ENCODE measurements at regions not wholly inside any gene's neighbourhood (a gene's known extent, or its start where the extent isn't known, plus 50 kb on each side); places are given as distances from the start of the nearest gene placed in this dataset.
"Not testable (repeated sequence)": the region's sequence is repeated elsewhere in the genome, so short reads cannot be mapped to it uniquely, and the experiment has no call there.

DNA sequence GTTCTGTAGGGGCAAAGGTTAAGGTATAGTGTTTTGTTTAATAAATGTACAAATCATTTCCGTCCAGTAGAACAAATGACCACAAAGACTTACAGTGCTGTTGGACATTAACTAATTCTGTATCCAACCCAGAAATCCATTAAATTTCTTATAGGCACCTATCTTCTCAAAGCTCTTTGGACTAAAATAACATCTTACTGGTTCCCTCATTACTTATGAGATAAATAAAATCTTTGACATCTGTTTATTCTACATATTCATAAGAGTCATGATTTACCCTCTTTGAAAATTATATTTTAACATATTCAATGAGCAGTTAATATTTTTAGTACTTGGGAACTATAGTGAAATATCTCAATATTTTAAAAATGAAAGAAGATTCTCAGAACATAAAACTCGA is 102.7 kb upstream of the G2E3 start:
- DNase-seq: no peak

DNA sequence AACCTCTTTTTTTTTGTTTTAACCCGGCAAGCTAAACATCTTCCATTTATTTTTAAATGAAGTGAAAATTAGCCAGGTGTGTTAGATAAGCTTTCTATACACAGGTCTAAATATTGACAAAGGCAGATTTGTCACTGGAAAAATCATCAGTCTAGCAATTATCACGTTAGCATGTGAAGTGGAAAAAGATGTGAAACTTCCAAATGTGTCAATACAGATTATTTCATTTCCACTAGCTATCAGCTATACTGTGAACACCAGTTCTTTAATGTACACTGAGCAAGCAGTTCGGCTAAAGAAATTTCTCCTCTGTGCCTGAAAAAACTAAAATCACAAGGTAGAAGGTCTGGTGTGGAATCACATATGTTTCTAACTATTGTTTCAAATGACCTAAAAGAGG is 96.6 kb upstream of the G2E3 start:
- no peak for DNase-seq

DNA sequence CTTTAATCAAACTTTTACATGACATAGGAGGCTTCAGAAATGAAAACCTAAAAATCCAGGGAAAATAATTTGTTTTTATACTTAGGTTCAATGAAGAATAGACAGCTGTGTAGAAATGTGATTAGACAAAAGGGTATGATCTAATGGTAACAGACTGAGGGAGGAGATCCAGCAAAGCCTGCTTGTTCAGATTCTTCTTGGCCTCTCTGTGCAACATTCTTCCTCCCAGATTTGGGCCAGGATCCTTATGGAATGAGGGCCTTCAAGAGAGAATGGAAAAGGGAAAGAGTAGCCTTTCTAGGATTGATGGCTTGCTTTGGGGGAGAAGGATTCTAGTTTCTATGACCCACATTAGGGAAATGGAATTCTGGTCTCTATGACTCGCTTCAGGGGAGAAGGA is 94.5 kb upstream of the G2E3 start:
- no peak for DNase-seq

DNA sequence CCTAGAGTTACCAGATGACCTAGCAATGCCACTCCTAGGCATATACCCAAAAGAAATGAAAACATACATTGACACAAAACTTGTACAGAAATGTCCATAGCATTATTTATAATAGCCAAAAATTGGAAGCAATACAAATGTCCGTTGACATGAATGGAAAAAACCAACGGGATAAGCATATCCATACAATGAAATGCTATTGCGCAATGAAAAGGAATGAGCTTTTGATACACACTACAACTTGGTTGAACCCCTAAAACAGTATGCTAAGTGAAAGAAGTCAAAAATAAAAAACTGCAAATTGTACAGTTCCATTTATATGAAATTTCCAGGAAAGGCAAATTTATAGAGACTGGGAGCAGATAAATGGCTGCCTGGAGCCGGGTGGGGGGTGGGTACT is 90.6 kb upstream of the G2E3 start:
- DNase-seq: no peak

DNA sequence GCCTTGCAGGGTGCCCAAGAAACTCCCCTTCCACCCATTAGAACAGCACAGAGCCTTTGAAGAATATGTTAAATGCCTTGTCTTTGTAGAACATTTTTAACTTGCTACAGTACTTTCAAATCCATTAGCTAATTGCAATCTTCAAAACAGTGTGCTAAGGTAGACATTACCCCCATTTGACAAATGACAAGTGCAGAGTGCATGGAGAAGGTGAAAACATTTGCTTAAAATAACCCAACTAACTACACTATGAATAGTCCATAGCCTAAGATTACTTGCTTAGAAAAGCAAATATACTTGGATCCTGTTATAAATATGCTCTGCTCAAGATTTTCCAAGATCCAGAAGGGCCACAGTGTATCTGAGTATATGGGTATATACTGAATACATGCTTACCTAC is 87.0 kb upstream of the G2E3 start:
- DNase-seq: no peak

DNA sequence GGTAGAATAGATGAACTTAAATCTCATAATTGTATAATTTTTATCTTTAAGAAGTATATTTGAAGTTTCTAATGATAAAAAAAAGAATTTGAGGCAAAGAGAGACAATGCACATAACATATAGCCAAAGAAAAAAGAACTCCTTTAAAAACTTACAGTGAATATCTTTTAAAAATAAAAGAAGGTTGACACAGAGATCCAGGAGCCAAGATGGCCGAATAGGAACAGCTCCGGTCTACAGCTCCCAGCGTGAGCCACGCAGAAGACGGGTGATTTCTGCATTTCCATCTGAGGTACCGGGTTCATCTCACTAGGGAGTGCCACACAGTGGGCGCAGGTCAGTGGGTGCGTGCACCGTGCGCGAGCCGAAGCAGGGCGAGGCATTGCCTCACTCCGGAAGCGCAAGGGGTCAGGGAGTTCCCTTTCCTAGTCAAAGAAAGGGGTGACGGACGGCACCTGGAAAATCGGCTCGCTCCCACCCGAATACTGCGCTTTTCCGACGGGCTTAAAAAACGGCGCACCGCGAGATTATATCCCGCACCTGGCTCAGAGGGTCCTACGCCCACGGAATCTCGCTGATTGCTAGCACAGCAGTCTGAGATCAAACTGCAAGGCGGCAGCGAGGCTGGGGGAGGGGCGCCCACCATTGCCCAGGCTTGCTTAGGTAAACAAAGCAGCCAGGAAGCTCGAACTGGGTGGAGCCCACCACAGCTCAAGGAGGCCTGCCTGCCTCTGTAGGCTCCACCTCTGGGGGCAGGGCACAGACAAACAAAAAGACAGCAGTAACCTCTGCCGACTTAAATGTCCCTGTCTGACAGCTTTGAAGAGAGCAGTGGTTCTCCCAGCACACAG is 84.9 kb upstream of the G2E3 start:
- DNase-seq: not testable (repeated sequence)

DNA sequence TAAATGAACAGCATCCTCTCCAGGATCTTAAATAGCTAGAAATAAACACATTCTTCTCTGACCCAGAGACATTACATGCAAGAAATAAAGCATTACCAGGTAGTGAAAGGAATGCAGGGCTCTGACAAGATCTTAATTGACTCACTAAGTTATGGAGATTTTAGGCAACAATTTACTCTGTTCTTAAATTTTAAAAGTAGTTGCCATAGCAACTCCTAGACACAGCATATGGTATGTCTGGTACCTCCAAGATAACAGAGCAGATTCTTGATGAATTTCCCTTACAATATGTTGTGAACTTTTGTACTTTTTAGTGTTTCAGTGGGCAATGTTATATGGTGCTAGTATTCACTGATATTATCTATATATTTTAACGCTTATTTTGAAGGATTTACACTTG is 76.7 kb upstream of the G2E3 start:
- no peak for DNase-seq

DNA sequence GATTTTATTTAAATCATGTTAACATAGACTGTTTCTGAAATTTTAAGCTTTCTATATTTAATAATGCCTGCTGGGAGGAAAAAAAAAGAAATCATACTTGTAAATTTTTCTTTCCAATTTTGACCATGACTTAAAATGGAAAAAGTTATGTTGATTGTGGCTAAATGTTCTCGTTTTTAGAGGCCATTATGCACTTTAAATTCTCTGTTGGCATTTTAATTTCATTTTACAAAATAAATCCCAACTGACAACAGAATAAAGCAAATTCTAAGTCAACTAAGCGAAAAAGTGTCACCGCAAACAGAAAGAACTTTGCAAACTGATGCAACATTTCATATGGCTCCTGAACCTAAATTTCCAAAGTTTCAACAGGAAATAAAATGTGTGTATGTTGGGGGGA is 74.8 kb upstream of the G2E3 start:
- DNase-seq: no peak

DNA sequence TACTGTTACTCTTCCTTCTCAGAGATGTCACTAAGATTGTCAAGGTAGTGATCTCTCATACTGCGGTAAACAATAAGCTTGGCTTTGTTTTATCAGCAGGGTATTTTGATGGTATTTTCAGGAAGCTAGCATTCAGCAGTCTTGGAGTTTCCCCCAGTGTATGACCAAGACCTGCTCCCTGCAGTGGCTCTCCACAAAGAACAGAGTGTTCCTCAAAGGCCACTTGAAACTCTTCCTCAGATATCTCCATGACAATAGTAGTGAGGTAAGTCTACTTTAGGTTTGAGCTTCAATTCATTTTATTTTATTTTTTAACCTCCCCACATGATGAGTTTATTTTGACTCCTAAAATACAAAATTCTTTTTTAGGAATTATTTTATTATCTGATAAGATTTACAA is 74.0 kb upstream of the G2E3 start:
- DNase-seq: no peak

DNA sequence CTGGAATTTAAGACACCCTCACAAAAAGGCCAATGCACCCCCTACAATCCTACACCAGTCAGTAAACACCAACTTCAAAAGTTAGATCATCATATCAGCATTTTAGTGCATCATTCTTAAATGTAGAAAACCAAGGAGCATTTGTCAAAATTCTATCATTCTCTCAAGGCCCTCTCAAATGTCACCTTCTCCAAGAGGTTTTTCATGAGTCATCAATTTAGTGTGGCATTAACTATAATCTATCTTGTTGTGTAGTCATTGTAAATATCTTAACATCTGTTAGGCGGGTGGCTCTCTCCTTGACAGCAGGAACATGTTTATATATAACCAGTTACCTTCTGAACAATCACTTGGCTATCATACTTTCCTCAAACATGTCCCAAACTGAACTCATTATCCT is 62.1 kb upstream of the G2E3 start:
- DNase-seq: no peak

DNA sequence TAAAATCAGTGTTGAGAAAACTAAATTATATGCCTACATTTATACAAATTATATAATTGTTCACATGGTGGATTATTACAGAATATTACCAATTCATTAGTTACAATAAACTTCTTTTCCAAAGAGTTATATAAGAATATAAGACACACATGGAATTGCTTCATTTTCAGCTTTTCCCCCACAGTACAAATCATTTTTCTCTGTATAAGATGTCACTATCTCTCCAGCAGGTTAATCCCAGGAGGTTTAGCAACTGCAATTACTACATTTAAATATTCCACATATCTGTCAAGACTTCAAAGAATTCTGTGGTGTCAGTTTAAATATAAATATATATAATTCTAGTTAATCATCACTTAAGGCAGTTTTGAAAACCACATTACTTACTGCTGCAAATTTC is 59.6 kb upstream of the G2E3 start:
- DNase-seq: no peak

DNA sequence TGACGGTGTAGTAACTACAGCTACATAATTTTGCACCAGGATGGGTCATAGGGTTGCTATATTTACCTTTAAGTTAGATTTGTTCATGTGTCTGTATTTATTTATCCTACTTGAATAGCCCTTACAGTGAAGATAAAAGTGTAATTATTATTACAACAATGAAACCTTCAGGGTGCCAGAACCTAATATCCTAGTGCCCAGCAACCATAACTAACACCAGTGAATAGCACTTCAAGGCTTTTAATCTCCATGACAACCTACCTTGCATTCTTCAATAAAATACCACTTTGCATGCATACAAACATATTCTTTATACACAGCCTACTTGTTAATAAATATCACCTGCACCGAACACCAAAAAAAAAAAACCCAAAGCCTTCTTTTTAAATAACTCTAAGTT is 58.7 kb upstream of the G2E3 start:
- DNase-seq: no peak

DNA sequence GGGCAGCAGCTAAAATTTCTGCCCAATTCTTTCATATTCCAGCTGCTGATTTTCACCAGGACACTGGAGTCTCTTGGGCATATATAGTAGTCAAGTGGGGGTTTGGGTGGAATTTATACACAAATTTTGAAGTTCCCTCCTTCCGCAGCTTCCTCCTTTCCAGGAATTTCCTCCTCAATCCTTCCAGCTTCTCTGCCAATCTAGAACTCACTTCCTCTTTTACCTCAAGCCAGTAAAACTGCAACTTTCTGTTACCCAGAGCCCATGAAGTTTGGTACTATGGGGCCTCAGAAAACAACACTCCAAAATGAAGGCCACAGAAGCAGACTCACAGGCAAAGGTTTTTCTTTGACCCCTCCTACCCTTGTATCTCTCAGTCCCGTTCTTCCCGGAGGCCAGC is 51.7 kb upstream of the G2E3 start:
- no peak for DNase-seq

Data from stimulated activated CD4-positive, alpha-beta T cell treated with anti-CD3 and anti-CD28 coated beads, Interleukin-4, amount 100 ng/mL, for 24 hours (primary cell).